ENCODE measurements at regions not wholly inside any gene's neighbourhood (a gene's known extent, or its start where the extent isn't known, plus 50 kb on each side); places are given as distances from the start of the nearest gene placed in this dataset.

- Histone ChIP-seq H3K4me1 (peaks cover 0 to 12% (median 0%) of the 10 kb centered on the region in 3 donors), H3K27ac (peak overlapping the region in 1 of 4 donors; percentile 2), H3K9me3 (no peaks in the 10 kb centered on the region), H3K36me3 (no peaks in the 10 kb centered on the region), H3K4me3 (no peak overlapping the region), H3K27me3 (no peaks in the 10 kb centered on the region)
- intact Hi-C loops (cut with DNase I): no loop called here
- WGBS, 2 donors: 53 to 61% methylated on average over 3 of the region's 3 CpGs
- no peak for DNase-seq
- no peak for TF ChIP-seq CTCF (IDR thresholded peaks at IDR 0.05)
- TF ChIP-seq POLR2A (IDR thresholded peaks at IDR 0.05): no peak
Measured at GRCh38 chr12:96099421-96099820, 64.0 kb upstream of the LTA4H start.

- no peak overlapping the region for H3K4me3 ChIP-seq
- peak overlapping the region in 2 of 4 donors; percentile 2 to 34 for H3K27ac ChIP-seq
- 73 to 93% methylated on average over 7 of the region's 7 CpGs for WGBS, 2 donors
- H3K9me3 ChIP-seq: no peaks in the 10 kb centered on the region
- peaks cover 0 to 6% (median 0%) of the 10 kb centered on the region in 3 donors for H3K4me1 ChIP-seq
- no peaks in the 10 kb centered on the region for H3K36me3 ChIP-seq
- intact Hi-C loops (cut with DNase I): no loop called here
- no peak for TF ChIP-seq POLR2A (IDR thresholded peaks at IDR 0.05)
- peak in 1 of 6 experiments; percentile 7 for TF ChIP-seq CTCF (IDR thresholded peaks at IDR 0.05)
- no peak for DNase-seq
- H3K27me3 ChIP-seq: no peaks in the 10 kb centered on the region
Measured at GRCh38 chr12:96099986-96100385, 64.6 kb upstream of the LTA4H start.

- no peaks in the 10 kb centered on the region for H3K36me3 ChIP-seq
- H3K4me1 ChIP-seq: peaks cover 0 to 5% (median 0%) of the 10 kb centered on the region in 3 donors
- H3K4me3 ChIP-seq: no peak overlapping the region
- WGBS, 2 donors: 96% methylated on average over 2 of the region's 2 CpGs
- no peaks in the 10 kb centered on the region for H3K27me3 ChIP-seq
- H3K9me3 ChIP-seq: no peaks in the 10 kb centered on the region
- no peak overlapping the region for H3K27ac ChIP-seq
- intact Hi-C loops (cut with DNase I): no loop called here
- DNase-seq: no peak
- TF ChIP-seq POLR2A (IDR thresholded peaks at IDR 0.05): no peak
- no peak for TF ChIP-seq CTCF (IDR thresholded peaks at IDR 0.05)
Measured at GRCh38 chr12:96101806-96102205, 66.4 kb upstream of the LTA4H start.

GRCh38 chr12:96103067-96103644 lies 67.8 kb upstream of the LTA4H start:
- no peaks in the 10 kb centered on the region for H3K36me3 ChIP-seq
- no peaks in the 10 kb centered on the region for H3K9me3 ChIP-seq
- no peak overlapping the region for H3K4me3 ChIP-seq
- DNase-seq: no peak
- no peaks in the 10 kb centered on the region for H3K27me3 ChIP-seq
- H3K4me1 ChIP-seq: peaks cover 0 to 13% (median 0%) of the 10 kb centered on the region in 3 donors
- peak overlapping the region in 2 of 4 donors; percentile 19 to 44 for H3K27ac ChIP-seq
- WGBS, 2 donors: 54 to 65% methylated on average over 6 to 7 of the region's 8 CpGs
- intact Hi-C loops (cut with DNase I): no loop called here
- no peak for TF ChIP-seq POLR2A (IDR thresholded peaks at IDR 0.05)
- no peak for TF ChIP-seq CTCF (IDR thresholded peaks at IDR 0.05)

- DNase-seq: no peak
- 91 to 92% methylated on average over 4 to 6 of the region's 7 CpGs for WGBS, 2 donors
- H3K4me3 ChIP-seq: no peak overlapping the region
- no peaks in the 10 kb centered on the region for H3K36me3 ChIP-seq
- peaks cover 0 to 19% (median 0%) of the 10 kb centered on the region in 3 donors for H3K4me1 ChIP-seq
- intact Hi-C loops (cut with DNase I): no loop called here
- no peak overlapping the region for H3K27ac ChIP-seq
- no peaks in the 10 kb centered on the region for H3K9me3 ChIP-seq
- TF ChIP-seq POLR2A (IDR thresholded peaks at IDR 0.05): no peak
- TF ChIP-seq CTCF (IDR thresholded peaks at IDR 0.05): no peak
- no peaks in the 10 kb centered on the region for H3K27me3 ChIP-seq
Measured at GRCh38 chr12:96104566-96104965, 69.2 kb upstream of the LTA4H start.
